HL-60 (cell line): ENCODE measurements at regions not wholly inside any gene's neighbourhood (a gene's known extent, or its start where the extent isn't known, plus 50 kb on each side); places are given as distances from the start of the nearest gene placed in this dataset.
A peak's percentile ranks its signal among the peaks of the same experiment; 100 is the strongest.

Source experiments
- DNase-seq, 2 experiments: peaks; one replicate each; pipeline ENCODE4 v3.0.0-alpha.2; 2010 to 2020; ENCODE audit warnings: low read depth in 1 of 2, low spot score in 1 of 2
- H3K27ac ChIP-seq: fragments of 250-450 bp; sonication (Bioruptor Pico); replicated peaks from 2 replicates; pipeline ENCODE4 v1.5.1; 2020; ENCODE audit warnings: mild to moderate bottlenecking, moderate library complexity
- H3K27me3 ChIP-seq: fragments of 250-450 bp; sonication (Bioruptor Pico); 2 replicates; pipeline ENCODE4 v1.5.1; 2021; ENCODE audit warnings: mild to moderate bottlenecking, moderate library complexity; ENCODE audit not compliant: insufficient read depth, poor library complexity, severe bottlenecking
- H3K4me3 ChIP-seq: replicated peaks from 2 replicates; pipeline ENCODE4 v1.5.1; 2011; ENCODE audit warnings: mild to moderate bottlenecking, control low read depth, low read length; ENCODE audit not compliant: insufficient read depth
- GABPA ChIP-seq: IDR thresholded peaks from 2 replicates; pipeline ENCODE4 v1.6.1; 2012; ENCODE audit warnings: low read depth
- POLR2AphosphoS5 ChIP-seq: IDR thresholded peaks from 2 replicates; pipeline ENCODE4 v1.6.1; 2012; ENCODE audit warnings: low read depth
- SPI1 ChIP-seq: IDR thresholded peaks from 2 replicates; pipeline ENCODE4 v1.6.1; 2012; ENCODE audit warnings: low read depth, mild to moderate bottlenecking, borderline replicate concordance
- TF ChIP-seq, protein P1 (sequence below): IDR thresholded peaks from one replicate; pipeline ENCODE4 v1.5.1; 2011; ENCODE audit warnings: low read length, control low read depth, inconsistent platforms; ENCODE audit not compliant: insufficient read depth
- TF ChIP-seq, protein P2 (sequence below): IDR thresholded peaks from 2 replicates; pipeline ENCODE4 v1.6.1; 2012; ENCODE audit warnings: low read depth; ENCODE audit not compliant: insufficient replicate concordance

DNA sequence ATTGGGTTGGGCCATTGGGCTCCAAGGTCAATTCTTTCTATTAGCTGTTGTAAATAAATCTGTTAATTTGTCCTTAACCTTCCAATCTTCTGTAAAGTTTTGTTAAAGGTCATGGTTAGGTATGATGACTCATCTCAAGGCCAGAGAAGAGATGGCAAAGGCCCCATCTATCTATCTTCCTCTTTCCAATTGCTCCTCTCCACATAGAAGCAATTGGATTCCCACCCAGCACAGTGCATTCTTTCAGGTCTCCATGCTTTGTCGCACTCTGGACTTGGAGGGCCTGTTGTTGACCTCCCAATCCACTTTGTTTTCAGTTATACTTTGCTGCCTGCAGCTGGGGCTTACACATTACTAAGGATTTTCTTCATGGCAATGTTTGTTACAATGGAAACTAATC, 118.5 kb downstream of the MFAP3L start:
- no peak overlapping the region for H3K4me3 ChIP-seq
- no peak overlapping the region for H3K27ac ChIP-seq
- no peak for DNase-seq
- no peaks in the 10 kb centered on the region for H3K27me3 ChIP-seq
- TF ChIP-seq SPI1 (no peak), POLR2AphosphoS5 (no peak)
- TF ChIP-seq, protein P1, sequence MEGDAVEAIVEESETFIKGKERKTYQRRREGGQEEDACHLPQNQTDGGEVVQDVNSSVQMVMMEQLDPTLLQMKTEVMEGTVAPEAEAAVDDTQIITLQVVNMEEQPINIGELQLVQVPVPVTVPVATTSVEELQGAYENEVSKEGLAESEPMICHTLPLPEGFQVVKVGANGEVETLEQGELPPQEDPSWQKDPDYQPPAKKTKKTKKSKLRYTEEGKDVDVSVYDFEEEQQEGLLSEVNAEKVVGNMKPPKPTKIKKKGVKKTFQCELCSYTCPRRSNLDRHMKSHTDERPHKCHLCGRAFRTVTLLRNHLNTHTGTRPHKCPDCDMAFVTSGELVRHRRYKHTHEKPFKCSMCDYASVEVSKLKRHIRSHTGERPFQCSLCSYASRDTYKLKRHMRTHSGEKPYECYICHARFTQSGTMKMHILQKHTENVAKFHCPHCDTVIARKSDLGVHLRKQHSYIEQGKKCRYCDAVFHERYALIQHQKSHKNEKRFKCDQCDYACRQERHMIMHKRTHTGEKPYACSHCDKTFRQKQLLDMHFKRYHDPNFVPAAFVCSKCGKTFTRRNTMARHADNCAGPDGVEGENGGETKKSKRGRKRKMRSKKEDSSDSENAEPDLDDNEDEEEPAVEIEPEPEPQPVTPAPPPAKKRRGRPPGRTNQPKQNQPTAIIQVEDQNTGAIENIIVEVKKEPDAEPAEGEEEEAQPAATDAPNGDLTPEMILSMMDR: no peak

DNA sequence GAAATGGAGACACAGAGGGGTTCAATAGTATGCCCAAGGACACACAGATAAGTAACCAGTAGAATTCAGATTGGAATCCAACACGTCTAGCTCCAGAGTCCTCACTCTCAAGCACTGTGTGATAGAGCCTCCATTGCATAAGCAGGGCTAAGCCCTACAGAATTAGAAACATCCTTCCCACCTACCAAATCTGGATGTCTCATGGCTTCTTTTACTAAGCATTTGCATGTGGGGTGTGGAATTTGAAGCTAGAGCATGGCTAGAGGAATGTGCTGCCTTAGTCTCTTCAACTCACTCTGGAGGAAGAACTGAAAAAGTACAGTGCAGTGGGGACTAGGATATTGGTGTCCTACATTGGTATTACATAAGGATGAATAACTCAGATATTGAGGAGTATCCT, 119.4 kb downstream of the MFAP3L start:
- Histone ChIP-seq H3K4me3 (no peak overlapping the region), H3K27me3 (no peaks in the 10 kb centered on the region), H3K27ac (no peak overlapping the region)
- no peak for DNase-seq
- TF ChIP-seq, protein P2, sequence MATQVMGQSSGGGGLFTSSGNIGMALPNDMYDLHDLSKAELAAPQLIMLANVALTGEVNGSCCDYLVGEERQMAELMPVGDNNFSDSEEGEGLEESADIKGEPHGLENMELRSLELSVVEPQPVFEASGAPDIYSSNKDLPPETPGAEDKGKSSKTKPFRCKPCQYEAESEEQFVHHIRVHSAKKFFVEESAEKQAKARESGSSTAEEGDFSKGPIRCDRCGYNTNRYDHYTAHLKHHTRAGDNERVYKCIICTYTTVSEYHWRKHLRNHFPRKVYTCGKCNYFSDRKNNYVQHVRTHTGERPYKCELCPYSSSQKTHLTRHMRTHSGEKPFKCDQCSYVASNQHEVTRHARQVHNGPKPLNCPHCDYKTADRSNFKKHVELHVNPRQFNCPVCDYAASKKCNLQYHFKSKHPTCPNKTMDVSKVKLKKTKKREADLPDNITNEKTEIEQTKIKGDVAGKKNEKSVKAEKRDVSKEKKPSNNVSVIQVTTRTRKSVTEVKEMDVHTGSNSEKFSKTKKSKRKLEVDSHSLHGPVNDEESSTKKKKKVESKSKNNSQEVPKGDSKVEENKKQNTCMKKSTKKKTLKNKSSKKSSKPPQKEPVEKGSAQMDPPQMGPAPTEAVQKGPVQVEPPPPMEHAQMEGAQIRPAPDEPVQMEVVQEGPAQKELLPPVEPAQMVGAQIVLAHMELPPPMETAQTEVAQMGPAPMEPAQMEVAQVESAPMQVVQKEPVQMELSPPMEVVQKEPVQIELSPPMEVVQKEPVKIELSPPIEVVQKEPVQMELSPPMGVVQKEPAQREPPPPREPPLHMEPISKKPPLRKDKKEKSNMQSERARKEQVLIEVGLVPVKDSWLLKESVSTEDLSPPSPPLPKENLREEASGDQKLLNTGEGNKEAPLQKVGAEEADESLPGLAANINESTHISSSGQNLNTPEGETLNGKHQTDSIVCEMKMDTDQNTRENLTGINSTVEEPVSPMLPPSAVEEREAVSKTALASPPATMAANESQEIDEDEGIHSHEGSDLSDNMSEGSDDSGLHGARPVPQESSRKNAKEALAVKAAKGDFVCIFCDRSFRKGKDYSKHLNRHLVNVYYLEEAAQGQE: no peak
- no peak for TF ChIP-seq SPI1
- TF ChIP-seq, protein P1: no peak
- no peak for TF ChIP-seq POLR2AphosphoS5
- no peak for TF ChIP-seq GABPA

DNA sequence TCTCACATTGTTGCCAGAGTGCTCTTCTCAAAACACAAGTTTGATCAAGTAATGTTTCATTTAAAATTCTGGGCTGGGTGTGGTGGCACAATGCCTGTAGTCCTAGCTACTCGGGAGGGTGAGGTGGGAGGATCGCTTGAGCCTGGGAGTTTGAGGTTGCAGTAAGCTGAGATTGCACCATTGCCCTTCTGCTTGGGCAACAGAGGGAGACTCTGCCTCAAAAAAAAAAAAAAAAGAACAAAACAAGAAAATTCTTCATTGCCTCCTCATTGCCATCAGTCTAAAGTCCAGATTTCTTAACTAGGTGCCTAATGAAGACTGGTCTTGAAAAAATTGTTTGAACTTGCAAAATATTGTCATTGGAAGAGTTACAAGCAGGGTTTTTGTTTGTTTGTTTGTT, 120.1 kb downstream of the MFAP3L start:
- Histone ChIP-seq H3K27ac (no peak overlapping the region), H3K4me3 (no peak overlapping the region), H3K27me3 (no peaks in the 10 kb centered on the region)
- peak in 1 of 2 experiments; percentile 39 for DNase-seq
- TF ChIP-seq, protein P1: no peak
- no peak for TF ChIP-seq SPI1
- no peak for TF ChIP-seq POLR2AphosphoS5
- TF ChIP-seq, protein P2: no peak
- no peak for TF ChIP-seq GABPA

DNA sequence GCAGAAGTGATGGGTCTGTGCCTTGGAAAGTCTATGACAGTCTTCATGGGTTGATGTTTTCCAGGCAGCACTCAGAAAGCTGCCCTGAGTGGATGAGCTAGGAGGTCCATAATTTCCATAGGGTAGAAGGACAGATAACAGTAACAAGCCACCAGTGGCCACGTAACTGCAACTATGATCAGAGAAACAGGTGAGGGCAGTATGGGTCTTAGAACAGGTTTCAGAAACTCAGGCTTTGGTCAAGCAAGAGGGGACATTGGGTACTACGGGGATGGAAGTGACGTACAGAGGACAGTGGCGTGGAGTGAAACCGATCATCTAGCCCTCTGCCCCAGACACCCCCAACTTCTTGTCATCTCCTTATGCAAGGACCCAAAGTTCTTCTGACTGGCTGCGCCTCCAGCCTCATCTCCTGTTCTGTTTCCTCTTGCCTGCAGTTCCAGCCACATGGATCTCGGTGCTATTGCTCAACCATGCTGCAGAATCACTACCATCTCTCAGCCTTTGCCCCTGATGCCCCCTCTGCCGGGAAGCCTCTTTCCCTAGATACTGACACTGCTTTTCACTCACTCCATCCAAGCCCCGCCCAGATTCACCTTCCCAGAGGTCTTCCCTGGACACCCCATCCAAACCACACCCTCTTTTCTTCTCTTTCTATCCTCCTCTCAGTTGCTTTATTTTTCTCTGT, 123.4 kb downstream of the MFAP3L start:
- H3K27me3 ChIP-seq: no peaks in the 10 kb centered on the region
- no peak for DNase-seq
- no peak overlapping the region for H3K27ac ChIP-seq
- TF ChIP-seq, protein P1: no peak
- TF ChIP-seq GABPA (no peak), SPI1 (no peak), POLR2AphosphoS5 (no peak)
- TF ChIP-seq, protein P2: no peak
- H3K4me3 ChIP-seq: no peak overlapping the region
